ENCODE measurements at regions not wholly inside any gene's neighbourhood (a gene's known extent, or its start where the extent isn't known, plus 50 kb on each side); places are given as distances from the start of the nearest gene placed in this dataset.
"Not testable (repeated sequence)": the region's sequence is repeated elsewhere in the genome, so short reads cannot be mapped to it uniquely, and the experiment has no call there.

DNA sequence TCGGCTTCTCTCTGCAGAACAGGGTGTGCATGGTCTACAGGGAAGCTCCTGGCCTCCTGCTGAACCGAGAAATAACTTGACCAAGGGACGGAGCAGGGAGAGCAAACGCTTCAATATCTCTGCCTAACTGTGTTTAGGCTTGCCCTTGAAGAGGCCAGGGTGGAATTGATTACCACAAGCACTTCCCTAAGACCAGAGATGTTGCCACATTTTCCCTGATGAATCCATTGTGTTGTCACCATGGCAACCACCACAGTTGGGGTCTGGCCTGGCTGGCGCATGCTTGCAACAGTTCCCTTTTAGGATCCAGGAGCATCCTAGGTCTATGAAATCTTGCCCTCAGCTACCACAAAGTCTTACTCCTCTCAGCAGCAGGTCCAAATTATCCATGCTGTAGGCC, 213.5 kb upstream of the SULF2 start:
- intact Hi-C loops (cut with micrococcal nuclease) = no loop called here

GRCh38 chr20:47995661-47996060, 210.4 kb upstream of the SULF2 start:
- intact Hi-C loops (cut with micrococcal nuclease) = no loop called here

DNA sequence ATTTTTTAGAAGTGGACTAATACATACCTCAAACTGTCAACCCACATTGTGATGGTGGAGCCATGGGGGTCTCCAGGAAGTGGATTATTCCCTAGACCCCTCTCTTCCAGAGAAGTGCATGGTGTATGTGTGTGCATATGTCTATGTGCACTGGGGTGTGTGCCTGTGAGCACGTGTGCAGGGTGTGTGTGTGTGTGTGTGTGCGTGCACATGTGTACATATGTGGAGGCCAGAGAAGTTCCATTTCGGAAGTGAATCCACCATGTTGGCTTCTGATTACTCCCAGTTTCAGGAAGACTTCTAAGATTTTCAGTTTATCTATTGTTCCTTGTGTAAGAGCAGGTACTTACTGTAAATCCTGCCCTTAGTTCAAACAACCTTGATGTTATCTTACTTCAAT, 208.5 kb upstream of the SULF2 start:
- intact Hi-C loops (cut with micrococcal nuclease) = no loop called here

DNA sequence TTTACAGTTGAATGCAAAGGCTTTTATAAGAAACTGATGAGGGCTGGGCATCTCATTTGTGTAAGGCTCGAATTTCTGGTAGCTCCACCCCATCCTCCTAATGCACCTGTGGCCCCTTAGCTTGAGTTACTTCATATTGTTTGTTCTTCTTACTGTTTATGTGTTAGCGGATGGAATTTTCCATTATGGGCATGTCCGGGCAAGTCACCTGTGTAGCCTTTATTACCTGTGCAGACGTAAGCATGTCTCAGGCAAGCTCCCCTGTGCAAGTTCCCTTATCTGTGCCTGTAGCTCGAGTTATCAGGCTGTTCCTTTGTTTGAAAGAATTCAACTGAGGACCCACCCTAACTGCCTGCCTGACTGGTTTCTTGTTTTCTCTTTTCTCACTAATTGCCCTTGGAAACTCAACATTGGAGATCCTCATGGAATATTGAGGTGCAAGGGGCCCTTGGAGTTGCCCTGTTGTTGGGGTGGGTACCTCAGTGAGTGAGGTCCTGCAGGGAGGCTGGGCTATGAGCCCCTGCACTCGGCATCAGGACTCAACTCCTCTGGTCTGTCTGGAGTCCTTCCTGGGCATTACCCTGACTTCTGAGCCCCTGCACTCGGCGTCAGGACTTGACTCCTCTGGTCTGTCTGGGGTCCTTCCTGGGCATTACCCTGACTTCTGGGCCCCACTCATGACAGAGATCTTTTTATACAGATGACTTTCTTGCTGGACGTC, 207.9 kb upstream of the SULF2 start:
- intact Hi-C loops (cut with micrococcal nuclease) = no loop called here

DNA sequence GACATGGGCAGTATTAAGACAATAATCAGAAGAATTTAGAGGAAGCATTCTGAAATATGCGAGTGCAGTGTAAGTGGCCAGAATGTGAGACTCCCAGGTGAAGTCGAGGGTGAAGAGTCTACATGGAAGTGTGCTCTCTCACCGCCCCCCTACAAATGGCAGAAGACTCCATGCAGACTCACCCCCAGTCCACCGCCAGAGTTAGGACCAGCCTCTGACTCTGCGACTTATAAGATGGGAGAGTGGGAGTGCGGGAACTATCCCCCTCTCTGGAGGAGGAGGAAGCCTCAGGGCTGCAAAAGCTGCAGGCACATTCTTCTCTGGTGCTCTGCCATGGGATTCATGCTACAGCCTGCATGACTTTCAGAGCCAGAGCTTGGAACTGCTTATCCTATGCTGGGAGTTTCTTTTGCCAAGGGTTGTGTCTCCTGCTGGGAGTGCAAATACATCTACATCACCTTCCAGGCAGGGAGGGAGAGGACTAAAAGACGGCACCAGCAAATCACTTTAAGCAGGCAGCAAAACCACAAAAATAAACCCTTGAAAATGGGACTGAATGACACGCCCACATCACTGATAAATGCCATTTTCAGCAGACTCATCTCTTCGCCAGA, 206.7 kb upstream of the SULF2 start:
- intact Hi-C loops (cut with micrococcal nuclease) = no loop called here

DNA sequence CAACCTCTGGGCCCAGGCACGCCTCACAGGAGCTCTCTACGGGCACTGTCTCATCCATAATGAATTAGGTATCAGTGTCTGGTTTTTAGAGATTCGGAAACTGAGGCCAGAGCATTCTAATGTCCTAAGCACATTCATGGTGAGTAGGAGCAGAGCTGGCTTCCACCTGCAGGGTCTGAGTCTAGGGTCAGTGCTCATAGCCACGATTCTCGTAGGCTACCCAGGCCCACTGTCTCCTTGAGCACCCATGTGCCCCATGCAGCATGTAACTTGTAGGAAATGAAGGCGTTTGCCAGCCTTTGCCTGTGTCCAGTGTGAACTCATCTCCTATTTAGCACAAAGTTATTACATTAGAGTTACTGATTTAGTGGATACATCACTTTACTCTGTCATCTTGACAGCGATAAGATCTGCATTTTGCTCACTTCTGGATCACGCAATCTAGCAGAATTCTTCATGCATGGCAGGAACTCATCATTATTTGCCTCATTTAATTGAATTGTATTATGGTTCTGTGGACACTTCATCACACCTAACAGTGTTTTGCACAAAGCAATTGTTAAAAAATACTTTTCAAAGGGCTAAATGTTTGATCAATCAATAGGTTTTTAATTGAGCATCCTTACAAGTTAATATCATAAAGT, 205.3 kb upstream of the SULF2 start:
- intact Hi-C loops (cut with micrococcal nuclease) = no loop called here

GRCh38 chr20:47989957-47990356, 204.7 kb upstream of the SULF2 start:
- intact Hi-C loops (cut with micrococcal nuclease) = no loop called here

GRCh38 chr20:47988676-47989075, 203.4 kb upstream of the SULF2 start:
- intact Hi-C loops (cut with micrococcal nuclease) = no loop called here

DNA sequence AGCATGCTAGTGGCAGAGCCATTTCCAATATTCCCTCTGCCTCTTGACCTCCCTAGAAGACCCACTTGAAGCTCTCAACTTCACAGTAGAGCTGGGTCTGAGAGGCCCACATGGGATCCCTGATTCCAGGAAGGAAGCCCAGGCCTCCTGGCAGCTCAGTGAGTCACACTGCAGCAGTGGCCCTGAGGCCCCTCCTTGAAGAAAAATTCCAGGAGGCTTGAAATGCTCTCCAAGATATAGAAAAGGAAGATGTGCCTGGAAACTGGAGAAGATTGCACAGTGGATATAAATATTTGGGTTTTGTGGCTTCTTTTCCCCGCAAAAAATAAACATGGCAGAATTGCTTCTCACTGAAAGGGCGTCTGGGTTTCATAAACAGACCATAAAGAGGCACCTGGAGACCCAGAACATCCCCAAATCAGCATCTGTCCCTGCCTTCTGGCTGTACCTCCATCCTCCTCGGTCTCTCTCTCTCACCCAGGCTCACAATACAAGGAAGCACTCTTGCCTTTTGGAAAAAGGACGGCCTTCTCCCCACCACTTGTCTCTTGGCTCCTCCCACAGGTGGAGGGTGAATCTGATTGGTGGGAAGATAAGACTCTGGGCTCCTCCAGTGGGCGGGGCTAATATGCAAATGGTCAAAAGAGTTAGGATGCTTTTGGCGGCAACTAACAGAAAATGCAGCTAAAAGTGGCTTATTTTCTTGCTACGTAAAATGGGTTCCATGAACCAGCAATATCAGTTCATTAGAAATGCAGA, 200.0 kb upstream of the SULF2 start:
- intact Hi-C loops (cut with micrococcal nuclease) = no loop called here

DNA sequence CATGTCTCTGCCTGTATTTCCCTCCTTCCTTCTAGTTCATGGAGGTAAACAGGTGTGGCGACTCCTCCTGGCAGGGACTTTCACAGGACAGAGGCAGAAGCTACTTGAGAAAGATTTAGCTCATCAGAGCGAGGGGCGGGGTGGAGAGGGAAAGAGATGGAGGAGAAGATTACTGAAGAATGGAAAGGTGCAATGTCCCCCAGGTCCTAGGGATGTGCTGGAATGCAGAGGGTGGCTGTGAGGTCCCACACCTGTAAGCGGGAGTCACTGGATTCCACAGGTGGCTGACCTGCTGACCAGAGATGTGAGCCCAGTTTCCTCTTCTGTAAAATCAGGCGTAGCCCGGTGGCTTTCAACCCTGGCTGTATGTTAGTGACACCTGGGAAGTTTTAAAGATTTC, 199.2 kb upstream of the SULF2 start:
- intact Hi-C loops (cut with micrococcal nuclease) = no loop called here

DNA sequence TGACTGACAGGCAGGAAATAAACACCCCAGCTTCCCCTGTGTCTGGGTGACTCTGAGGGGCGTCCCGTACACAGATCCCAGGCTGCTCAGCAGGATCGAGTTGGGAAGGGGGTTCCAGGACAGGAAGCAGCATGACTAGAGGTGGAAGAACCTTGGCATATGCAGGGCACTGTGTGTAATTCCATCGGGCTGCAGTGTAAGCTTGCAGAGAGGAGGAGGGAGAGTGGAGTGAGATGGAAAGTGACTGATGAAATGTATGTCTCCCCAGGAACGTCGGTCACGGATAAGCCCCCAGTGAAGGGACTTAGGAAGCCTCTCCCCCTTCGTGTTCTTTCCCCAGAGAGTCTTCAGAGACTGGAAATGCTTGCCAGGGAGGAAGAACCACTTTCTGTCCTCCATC, 198.4 kb upstream of the SULF2 start:
- intact Hi-C loops (cut with micrococcal nuclease) = not testable (repeated sequence)

- intact Hi-C loops (cut with micrococcal nuclease) = no loop called here
Measured at GRCh38 chr20:47982574-47983360, 197.5 kb upstream of the SULF2 start.

DNA sequence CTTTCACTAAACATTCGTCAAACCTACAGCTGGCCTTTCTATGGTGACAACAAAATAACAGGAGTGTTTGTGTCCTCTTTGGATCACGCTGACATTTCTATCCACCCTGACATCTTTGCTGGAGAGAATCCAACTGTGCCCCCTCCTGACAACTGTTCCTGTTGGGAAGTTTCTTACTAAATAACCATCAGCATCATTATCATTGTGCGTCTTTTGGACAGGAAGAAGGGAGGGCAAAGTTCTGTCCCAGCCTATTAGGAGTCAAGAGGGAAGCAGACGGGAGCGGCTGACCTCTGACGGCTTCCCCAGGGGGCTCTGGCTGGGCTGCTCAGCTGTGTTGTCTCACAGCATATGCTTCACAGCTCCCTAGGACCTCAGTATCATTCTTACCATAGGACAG, 195.9 kb upstream of the SULF2 start:
- intact Hi-C loops (cut with micrococcal nuclease) = no loop called here

DNA sequence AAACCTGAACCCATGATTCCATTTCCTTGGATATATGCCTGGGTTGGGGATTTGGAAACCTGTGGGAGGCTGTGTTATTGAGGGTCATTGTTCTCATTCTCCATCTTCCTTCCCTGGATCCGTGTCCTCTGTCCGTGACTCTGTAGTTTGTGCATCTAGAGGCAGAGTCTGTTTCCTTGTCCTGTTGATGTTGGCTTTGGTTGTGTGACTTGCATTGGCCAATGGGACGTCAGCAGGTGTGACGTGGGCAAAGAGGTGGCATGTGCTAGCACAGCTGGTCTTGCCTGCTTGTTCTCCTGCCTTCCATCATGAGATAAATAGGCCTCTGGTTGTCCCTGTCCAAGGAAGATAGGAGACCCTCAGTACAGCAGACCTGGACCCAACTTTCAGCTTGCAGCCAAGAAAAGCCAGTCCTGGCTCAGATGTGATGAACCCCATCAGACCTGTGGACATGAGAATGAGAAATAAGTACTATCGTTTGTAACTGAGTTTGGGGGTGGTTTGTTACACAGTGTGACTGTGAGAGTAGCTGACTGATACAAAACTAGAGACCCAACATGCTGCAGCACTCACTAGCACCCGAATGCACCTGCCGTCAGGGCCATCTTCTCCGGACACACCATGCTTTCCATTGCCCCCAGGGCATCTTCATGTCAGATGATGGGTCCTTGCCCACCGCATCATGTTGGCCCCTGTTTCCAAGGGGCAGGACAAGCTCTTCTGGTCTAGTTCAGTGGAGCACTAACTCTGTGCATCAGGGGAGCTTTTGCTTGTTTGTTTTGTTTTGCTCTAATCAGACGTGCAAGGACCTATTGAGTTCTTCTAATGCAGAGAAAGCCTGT, 195.3 kb upstream of the SULF2 start:
- intact Hi-C loops (cut with micrococcal nuclease) = no loop called here

DNA sequence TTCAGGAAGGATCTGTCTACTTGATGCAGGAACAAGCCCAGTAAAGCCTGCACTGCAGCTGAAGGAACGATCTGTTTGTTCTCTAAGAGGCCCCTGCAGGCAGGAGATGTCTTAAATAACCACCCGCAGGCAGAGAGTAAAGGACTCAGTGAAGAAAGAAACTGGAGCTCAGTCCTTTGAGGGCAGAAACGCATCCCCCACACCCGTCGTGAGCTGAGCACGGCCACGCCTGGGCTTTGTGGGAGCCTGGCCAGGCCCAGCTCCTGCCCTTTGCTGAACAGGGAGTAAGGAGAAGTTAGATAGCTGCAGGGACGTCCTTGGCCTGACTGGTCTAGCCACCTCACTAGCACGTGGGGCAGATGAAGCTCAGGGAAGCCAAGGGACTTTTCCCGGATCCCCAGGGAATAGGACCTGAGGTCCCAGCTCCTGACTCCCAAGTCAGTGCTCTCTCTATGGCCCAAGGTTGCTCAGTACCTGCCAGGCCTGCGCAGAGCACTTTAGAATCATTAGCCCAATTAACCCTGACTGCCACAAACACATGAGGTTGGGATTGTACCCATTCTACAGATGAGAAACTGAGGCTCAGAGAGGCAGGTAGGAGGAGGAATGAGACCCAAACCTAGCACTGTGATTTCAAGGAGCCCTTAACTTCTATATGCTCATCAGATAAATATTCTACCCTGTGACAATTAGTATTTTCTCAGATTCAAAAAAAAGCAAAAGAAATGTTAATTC, 194.2 kb upstream of the SULF2 start:
- intact Hi-C loops (cut with micrococcal nuclease) = not testable (repeated sequence)

DNA sequence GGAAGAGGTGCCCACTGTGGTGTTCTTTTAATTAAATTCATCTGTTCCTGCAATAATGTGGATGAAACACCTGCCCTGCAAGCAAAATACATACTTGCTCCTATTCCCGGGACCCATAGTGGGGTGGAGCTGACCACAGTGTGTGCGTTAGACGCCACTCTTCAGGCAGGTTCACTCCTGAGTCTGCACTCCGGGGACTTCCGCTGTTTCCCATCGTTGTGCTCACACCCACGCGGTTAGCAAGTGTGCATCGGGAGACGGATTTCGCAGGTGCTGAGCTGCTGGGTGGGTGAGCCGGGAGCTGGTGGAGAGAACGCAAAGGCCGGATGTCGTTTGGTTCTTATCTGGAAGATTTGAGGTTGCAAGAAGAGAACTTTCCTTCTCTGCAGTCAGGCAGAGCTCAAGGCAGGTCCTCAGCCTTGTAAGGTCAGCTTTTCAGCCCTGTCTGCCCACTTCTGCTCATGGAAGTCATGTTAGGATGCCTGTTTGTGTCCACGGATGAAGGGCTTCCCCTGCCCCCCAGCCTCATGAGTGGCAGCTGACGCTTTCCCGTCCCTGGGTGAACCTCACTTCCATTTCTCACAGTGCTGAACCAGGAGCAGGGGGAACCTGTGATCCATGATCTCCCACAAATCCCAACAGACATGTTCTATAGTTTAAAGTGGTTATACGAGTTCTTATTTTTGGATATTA, 193.3 kb upstream of the SULF2 start:
- intact Hi-C loops (cut with micrococcal nuclease) = not testable (repeated sequence)

- intact Hi-C loops (cut with micrococcal nuclease) = not testable (repeated sequence)
Measured at GRCh38 chr20:47977789-47978252, 192.5 kb upstream of the SULF2 start.

GRCh38 chr20:47977017-47977788, 191.9 kb upstream of the SULF2 start:
- intact Hi-C loops (cut with micrococcal nuclease) = not testable (repeated sequence)

All from T-helper 1 cell treated with Interleukin-12 subunit alpha and Interleukin-12 subunit beta and Interleukin-4 antibody, amounts not matched to agents 30 ng/mL and 1 ng/mL, for 36 hours (primary cell).